AG20443 (cell line): ENCODE measurements at regions not wholly inside any gene's neighbourhood (a gene's known extent, or its start where the extent isn't known, plus 50 kb on each side); places are given as distances from the start of the nearest gene placed in this dataset.
A peak's percentile ranks its signal among the peaks of the same experiment; 100 is the strongest.
"Not testable (repeated sequence)": the region's sequence is repeated elsewhere in the genome, so short reads cannot be mapped to it uniquely, and the experiment has no call there.

Experiments used
- DNase-seq: peaks from one replicate; pipeline ENCODE4 v3.0.0; 2012; ENCODE audit warnings: low spot score, mixed read lengths

DNA sequence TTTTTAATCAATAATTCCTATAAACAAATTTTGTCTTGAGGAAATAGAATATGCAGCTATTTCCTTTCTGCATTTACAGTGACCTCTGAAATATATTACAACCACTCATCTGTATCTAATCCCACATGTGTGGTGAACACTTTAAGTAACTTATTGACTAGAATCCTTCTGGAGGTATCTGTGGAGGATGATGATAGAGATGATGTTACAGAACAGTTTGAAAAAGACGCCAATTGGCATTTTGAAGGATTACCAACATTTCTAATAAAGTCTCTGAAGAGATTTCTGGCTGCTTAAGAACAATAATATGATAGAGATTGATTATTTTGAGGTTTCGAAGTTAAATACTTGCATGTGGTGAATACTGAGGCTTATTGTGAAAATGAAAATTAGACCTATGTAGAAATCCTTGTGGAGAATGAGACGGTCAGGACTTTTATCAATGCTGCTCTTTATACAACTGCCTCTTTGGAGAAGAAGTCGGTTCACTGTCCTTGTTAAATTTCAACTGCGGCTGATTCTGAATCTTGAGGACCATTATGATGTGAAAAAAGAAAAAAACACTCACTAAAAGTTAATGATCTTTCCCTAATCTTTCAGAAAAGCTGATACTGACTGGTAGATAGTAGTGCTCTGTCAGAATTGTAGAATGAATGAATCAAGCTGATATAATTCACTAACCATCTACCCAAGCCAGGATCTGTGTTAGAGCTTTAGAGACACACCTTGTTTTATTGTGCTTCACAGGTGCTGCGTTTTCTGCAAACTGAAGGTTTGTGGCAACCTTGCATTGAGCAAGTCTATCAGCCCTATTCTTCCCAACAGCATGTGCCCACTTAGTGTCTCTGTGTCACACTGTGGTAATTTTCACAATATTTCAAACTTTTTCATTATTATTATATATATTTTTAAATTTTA is 204.7 kb downstream of the SPRY1 start:
- no peak for DNase-seq

DNA sequence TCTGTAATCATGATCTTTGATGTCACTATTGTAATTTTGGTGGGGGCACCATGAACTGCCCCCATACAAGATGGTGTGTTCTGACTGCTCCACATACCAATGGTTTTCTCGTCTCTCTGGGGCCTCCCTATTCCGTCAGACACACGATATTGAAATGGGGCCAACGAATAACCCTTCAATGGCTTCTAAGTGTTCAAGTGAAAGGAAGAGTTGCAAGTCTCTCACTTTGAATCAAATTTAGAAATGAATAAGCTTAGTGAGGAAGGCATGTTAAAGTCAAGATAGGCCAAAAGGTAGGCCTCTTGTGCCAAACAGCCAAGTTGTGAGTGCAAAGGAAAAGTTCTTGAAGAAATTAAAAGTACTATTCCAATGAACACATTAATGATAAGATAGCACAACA is 205.4 kb downstream of the SPRY1 start:
- DNase-seq: no peak

DNA sequence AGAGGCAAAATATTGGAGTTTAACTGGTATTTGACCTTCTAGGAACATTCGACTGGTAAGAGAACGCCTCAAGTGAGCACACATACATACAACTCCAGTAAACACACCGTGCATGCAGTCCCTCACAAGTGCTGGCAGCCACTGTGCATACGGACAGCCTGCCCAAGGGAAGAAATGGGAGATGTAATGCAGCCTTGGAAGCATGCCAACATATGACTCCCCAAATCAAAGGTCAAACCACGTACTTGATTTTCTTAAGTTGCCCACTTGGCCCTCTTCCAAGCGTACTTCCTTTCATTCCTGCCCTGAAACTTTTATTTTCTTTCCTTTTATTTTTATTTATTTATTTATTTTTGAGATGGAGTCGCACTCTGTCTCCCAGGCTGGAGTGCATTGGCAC is 206.6 kb downstream of the SPRY1 start:
- DNase-seq: no peak

DNA sequence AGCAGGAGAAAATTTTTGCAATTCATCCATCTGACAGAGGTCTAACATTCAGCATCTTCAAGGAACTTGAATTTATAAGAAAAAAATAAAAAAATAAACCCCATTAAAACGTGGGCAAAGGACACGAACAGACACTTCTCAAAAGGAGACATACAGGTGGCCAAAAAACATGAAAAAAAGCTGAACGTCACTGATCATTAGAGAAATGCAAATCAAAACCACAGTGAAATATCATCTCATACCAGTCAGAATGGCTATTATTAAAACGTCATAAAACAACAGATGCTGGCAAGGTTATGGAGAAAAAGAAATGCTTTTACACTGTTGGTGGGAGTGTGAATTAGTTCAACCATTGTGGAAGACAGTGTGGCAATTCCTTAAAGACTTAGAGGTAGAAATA is 209.2 kb downstream of the SPRY1 start:
- DNase-seq: not testable (repeated sequence)

DNA sequence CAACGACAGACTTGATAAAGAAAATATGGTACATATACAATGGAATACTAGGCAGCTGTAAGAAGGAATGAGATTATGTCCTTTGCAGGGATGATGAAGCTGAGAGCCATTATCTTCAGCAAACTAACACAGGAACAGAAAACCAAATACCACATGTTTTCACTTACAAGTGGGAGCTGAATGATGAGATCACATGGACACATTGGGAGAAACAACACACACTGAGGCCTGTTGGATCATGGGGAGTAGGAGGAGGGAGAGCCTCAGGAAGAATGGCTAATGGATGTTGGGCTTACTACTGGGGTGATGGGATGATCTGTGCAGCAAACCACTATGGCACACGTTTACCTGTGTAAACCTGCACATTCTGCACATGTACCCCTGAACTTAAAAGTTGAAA is 209.7 kb downstream of the SPRY1 start:
- no peak for DNase-seq

DNA sequence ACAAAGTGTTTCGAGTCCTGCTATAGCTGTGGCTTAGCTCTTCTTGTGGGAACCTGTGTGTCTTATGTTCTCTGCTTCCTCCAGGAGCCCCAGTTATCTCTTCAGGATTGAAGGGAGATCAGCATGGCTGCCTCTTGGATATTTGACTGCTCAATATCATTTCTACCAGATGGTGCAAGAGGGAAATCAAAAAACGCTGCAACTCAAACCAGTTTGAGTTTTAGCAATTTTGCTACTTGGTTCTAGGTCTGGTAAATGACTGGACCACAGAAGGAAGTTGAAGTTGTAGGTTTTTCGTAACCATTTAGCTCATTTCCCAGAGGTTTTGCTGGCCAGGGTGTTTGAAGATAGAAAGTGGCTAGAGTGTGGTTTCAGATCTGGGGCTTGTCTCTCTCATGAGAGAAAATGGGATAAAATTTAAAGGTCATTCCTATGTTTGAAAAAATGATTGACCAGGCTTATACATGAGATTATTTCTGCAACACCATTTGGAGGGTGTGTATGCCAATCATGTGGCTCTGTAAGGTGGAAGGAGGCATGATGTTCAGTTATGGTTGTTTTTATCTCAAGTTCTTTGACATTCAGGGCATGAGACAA is 210.4 kb downstream of the SPRY1 start:
- no peak for DNase-seq

DNA sequence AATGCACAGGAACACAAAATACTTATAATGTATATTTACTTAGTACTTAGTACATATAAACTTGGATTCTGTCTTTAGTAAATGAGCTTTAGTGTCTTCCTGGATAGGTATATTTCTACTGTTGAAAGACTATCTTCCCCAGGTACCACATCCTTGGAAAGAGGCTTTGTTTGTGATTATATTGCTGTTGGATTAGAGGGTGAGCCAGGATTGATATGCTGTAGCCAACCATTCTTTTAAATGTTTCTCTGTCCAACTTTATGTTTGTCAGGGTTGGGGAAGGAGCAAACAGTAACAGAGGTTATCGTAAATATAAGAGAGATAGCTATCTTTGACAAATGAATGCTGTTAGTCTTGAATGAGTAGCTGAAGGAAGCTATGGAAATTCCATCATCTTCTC is 213.2 kb downstream of the SPRY1 start:
- no peak for DNase-seq

DNA sequence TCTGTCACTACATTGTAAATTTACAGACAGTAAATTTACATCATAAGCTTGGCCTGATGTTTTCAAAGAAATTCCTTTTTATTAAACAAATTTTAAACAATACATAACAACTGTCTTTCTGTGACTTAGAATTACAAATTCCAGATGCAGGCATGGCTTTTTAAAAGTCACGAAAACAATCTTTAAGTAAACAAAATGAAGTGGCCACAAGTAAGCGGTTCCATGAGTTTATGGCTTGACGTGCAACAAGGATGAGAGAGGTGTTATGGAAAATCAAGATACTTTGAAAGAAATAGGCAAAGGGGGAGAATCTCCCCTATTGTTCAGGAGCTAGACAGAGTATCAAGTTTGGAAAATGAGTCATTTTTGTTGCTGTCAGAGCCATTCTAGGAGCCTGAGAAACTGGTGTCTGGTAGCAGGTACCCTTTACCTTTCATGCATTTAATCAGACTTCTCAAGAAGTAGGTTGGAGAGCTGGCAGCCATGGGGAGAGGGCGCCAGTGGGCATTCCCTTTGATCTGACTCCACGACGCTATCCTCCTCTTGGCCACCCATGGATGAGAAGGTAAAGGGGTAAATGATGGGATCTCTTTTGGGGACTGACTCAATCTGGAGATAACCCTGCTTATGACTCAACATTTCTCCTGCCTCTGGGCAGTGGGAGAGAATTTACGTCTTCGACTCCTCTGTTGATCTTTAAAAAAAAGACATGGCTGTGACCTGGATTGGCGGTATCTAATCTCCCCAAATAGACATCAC is 217.2 kb downstream of the SPRY1 start:
- no peak for DNase-seq

DNA sequence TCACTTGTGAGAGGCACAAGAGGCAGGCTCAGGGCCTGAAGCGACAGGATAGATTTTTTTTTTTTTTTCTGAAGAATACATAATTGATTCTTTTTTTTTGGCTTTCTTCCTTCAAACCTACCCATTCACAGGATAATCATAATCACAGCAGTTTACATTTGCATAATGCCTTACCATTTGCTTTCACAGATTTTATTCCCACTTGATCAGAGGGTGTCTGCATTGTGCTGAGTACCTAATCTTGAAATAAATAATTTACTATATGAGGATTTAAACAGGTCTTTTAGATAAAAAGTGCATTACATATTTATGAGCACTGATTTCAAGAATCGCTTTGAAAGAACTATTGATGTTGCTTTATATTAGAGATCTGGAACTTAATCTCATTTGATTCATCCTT is 219.3 kb downstream of the SPRY1 start:
- DNase-seq: no peak

DNA sequence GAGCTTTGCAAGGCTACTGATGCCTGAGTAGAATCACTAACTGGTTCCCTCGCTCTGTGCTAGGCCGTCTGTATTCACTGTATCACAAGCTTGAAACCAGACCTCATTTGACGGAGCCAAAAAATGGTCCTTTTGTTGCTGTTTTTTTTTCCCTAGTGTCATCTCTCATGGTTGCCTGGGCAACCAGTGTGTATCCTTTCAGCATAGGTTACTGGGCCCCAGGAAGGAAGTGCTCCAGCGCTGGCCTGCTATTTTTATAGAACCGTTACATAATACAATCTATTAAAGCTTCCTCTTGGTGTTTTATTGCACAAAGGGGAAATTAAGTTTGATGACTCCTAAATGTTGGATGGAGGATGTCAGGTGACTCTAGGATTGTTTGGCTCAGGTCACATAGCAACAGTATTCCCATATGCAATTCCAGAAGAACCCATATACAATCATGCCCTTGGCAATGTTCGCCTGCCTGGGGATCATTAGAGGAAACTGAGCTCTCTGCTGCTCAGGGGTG is 220.4 kb downstream of the SPRY1 start:
- DNase-seq: peak; percentile 34

DNA sequence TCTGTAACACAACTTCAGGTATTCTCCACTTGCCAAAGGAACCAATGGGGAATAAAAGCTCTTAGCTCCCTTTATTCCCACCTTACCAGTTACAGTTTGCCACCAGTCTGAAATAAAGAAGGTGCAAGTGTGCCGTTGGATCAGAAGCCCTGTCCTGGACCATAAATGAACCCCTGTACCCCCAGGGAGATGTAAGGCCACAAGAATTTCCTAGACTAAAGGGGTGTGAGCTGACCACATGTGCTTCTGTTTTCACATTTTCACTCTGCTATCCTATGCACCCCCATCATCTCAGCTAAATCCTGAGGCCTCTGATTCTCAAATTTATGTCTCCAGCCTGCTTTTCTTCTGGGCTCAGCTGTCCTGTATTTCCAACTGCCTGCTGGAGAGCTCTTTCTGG is 221.2 kb downstream of the SPRY1 start:
- DNase-seq: no peak

DNA sequence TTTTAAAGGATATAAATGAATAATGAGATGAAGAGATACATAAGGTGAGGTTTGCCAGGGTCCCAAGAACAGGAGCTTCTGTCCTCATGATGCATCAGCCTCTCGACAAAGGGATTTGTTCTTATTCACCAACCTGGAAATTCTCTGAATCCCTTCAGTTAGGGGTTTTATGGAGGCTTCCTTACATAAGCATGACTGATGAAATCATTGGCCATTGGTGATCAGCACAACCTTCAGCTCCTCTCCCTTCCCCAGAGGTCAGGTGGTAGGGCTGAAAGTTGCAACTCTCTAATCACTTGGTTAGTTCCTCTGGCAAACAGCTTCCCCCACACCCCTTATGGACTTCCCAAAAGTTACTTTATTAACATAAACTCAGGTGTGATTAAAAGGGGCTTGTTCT is 222.0 kb downstream of the SPRY1 start:
- DNase-seq: no peak

DNA sequence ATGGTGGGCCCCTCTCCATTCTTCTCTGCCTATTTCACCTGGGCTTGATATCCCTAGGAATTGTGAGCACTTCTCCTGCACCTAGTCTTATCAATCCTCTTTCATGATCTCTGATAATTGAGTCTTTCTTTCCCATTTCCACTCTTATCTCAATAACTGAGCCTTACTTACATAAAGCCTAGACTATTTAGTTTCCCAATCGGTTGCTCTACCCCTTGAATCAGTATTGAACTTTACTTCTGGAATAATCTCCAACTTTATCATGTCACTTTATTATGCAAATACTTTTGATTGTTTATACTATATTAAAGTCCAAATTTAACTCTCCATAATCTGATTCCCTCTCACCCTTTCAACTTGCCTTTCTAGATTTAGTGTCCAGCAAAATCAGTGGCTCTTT is 222.7 kb downstream of the SPRY1 start:
- no peak for DNase-seq

DNA sequence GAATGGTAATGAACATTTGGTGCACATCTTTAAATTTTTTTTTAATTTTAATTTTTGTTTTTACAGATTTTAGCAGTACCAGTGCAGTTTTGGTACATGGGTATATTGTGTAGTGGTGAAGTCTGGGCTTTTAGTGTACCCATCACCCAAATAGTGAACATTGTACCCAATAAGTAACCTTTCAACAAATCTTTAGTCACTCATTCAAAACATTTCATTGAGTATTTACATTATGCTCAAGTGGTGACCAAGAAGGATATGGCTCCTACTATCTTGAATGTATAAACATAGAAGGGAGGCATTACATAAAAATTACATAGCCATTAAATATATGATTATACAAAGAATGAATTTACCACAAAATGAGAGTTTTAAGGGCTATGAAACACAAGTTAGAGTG is 223.3 kb downstream of the SPRY1 start:
- no peak for DNase-seq

DNA sequence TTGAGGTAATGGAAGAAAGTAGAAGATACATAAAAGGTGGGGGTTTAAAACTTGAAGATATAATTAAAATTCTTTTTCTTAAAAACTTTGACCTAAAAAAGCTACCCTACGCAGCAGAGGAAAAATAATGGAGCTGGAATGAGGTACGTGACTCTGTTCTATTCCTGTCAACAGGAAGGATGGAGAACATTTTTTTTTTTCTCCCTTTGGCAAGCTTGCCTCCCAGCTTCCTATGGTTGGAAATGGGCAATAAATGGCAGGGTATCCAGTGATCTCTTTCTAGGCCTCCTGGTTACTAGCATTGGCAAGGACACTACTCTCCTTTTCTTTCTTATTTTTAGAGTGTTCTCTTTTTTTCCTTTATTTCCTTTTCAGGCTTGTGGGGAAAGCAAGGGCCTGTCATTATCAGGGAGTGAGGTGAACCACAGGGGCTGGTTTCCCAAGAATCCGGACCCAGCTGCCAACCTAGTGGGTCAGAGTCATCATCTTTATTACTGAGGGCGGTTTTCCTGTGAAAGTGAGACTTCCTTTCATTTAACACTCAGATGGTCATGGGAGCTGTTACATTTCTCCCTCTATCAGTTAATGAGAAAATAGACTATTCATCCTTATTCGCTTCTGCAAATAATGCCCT is 224.6 kb downstream of the SPRY1 start:
- DNase-seq: peak; percentile 45

DNA sequence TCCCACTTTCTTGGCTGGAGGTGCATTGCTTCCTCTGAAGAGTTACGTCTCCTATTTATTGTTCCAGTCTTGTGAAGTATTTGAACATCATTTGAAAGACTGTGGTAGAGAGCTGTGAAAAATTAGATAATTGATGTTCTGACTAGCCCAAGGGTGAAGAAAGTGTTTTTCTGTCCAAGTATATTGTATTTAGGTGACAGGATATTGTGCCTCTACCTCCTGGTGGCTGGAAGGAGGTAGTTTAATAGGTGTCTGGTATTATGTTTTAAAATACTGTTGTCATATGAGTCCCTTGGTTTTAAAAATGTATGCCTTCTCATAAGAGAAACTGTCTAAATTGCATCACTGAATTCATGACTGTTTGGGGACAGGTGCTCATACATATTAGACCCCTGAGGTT is 226.0 kb downstream of the SPRY1 start:
- no peak for DNase-seq

DNA sequence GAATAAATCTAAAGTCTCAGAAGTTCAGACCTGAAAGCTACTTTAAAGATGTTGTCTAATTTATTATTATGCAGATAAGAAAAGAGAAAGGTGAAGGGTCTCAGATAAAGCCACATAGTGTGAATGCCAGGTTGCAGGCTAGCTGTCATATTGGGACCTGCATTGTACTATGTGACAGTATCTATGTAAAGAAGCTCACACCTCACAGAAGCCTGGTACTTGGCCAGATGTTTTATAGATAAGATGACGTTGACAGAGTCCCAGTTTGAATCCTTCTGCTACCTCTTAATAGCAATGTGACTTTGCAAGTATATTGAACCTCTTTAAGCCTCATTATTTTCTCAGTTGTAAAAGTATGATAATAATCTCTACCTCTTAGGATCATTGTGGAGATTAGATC is 227.0 kb downstream of the SPRY1 start:
- DNase-seq: no peak

DNA sequence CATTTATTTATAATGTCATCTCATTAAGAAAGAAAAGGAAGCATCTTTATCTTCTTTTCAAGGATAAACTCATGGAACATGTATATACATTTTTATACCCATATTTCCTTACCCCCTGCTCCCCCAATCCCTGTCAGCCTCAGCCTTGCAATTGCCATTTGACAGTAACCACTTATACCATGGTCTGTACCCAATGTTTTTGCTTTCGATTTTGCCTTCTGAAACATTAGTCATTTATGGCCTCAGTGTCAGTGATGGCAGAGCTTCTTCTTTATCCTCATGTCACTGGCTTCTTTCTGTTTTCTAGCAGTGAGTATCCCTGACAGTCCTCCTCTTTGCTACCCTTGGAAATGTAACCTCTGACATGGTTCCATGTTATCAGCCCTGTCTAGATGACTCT is 228.4 kb downstream of the SPRY1 start:
- DNase-seq: no peak

DNA sequence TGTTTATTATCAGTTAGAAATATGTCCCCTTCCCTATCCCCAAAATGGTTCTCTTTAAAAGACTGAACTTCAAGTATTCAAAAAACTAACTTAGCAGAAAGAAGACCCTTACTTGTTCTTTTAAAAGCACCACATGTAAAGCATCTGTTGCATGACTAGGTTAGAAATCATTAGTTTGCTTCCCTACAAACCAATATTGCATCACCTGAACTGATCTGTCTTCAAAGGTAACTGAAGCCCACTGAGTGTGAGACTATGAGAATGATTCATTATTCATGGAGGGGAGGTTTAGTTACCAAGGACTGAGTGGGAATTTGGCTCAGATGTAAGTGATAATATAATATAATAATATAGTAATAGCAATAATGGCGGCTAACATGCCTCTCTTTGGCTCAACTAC is 231.7 kb downstream of the SPRY1 start:
- DNase-seq: no peak

DNA sequence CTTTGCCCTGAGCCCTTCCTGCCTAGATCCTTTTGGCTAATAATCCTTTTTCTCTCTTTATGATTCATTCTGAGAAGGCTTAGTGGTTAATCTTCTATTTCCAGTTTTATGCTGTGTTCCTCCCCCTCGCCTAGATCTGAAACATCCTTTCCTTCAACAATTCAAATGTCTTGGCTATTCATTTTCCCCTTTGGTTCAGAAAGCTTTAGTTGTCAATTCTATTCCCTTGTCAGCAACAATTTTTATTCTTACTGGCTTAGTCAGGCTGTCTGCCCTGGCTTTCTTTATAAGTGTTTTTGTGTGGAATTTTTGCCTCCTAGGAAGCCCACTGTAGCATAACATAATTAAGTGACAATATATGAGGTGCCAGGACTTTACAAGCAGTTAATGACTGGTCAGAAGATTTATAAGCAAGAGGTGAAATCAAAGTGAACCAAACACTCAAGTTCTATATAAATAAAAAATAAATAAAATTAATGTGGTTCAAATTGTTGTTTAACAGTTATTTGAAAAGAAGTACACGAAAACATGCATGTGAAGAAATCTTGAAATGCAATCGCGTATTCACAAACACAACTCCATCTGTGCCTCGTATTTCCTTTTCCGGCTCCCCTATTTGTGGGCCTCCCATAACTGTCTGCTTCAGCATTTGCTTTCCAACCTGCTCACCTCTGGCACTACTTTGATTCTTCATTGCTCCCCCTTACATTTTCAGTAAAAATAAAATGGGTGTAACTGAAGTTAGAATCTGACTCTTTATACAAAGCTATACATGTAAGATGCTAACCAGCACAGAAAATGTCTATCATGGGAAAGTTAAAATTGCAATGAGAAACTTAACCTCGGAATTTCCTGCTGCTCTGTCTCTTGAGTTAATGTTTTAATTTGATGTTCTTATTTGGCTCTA is 235.4 kb downstream of the SPRY1 start:
- peak; percentile 53 for DNase-seq

DNA sequence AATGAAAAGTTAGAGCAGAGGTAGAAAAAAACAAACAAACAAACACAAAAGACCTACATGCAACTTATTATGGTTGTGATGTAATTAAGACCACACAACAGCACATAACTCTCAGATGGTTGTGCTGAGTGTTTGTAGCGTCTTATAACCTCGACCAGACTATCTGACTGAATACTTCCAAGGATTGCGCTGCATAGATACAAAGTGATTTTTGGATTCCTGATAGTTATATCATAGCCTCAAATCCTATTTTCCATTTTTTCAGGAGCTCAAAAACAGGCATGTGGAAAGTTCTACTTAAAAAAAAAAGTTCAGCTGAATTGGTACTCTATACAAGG is 236.1 kb downstream of the SPRY1 start:
- DNase-seq: no peak
